GM18520 (cell line): ENCODE measurements at regions not wholly inside any gene's neighbourhood (a gene's known extent, or its start where the extent isn't known, plus 50 kb on each side); places are given as distances from the start of the nearest gene placed in this dataset.

Experiments
- ATAC-seq: cut with Tn5 transposase; IDR thresholded peaks from one replicate; pipeline ENCODE4 v1.9.1; 2021; ENCODE audit not compliant: unreplicated experiment

- ATAC-seq, result no peak
Observed at GRCh38 chr1:212189352-212189738, 95.9 kb upstream of the PPP2R5A start.

DNA sequence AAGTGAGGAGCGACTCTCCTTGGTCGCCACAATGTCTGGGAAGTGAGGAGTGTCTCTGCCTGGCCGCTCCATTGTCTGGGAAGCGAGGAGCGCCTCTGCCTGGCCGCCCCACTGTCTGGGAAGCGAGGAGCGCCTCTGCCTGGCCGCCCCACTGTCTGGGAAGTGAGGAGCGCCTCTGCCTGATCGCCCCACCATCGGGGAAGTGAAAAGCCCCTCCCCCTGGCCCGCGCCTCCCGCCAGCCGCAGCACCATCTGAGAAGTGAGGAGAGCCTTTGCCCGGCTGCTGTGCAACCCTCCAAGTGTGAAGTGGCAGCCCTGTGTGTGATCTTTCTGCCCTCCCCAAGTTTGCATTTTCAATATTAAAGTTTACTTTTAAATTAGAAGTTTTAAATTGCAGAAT, 95.0 kb upstream of the PPP2R5A start:
- no peak for ATAC-seq

- no peak for ATAC-seq
Observed at GRCh38 chr1:212192261-212192998, 92.8 kb upstream of the PPP2R5A start.

DNA sequence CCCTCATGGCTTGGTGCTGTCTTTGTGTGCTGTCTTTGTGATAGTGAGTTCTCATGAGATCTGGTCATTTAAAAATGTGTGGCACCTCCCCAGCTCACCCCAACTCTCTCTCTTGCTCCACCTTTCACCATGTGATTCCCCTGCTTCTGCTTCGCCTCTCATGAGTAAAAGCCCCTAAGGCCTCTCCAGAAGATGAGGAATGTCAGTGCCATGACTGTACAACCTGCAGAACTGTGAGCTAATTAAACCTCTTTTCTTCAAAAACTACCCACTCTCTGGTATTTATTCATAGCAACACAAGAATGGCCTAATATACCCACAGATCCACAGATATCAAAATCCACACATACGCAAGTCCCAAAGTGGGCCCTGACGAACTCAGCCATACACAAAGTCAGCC, 88.9 kb upstream of the PPP2R5A start:
- no peak for ATAC-seq

DNA sequence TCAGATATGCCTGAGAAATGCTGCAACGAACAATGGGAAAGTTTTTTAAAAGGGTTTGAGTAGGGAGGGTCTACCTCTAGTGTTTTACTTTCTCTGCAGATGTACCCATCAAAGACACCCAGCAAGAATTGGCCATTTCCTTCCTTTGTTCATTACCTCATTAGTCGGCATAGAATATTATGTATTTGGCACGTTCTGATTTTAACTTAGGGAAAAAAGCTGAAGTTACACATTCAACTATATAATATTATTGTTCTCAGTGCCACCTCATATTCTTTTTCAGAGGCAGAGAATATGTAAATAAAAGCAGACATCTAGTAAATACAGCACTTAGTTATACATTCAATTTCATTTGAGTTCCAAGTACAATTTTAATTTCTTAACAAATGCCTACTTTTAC, 83.7 kb upstream of the PPP2R5A start:
- ATAC-seq, result no peak

DNA sequence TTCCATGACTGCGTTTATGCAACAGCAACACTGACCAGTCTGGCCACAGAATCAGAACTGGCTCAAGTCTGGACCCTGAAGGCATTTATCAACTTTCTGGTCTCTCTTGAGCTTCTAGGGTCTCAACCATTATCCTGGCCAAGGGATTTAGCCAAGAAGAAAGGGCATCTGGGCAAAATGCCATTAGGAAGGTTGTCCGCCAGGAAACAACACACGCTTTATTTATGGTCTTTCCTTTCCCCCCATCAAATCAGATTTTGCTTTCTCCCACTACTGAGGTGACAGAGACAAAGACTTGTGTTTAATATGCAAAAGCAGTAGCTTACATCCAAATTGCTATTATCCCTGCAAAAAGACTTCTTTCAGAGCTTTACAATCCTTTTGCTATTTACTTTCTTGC, 81.6 kb upstream of the PPP2R5A start:
- no peak for ATAC-seq

- no peak for ATAC-seq
Observed at GRCh38 chr1:212205006-212205405, 80.2 kb upstream of the PPP2R5A start.

- no peak for ATAC-seq
Observed at GRCh38 chr1:212205843-212206242, 79.4 kb upstream of the PPP2R5A start.

DNA sequence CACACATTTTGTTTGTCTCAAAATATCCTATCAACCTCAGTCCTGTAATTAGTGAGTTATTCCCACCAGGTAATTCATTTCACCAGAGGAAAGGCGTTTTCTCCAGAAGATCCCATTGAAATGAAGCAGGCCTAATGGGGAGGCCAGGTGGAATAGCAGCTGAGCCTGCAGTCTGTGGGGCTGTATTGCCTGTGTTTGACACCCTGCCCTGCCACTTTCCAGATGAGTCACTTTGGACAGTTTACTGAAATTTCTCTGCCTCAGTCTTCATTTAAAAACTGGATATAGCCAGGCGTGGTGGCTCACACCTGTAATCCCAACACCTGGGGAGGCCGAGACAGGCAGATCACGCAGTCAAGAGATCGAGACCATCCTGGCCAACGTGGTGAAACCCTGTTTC, 78.1 kb upstream of the PPP2R5A start:
- no peak for ATAC-seq

GRCh38 chr1:212207822-212208520, 77.2 kb upstream of the PPP2R5A start:
- no peak for ATAC-seq

DNA sequence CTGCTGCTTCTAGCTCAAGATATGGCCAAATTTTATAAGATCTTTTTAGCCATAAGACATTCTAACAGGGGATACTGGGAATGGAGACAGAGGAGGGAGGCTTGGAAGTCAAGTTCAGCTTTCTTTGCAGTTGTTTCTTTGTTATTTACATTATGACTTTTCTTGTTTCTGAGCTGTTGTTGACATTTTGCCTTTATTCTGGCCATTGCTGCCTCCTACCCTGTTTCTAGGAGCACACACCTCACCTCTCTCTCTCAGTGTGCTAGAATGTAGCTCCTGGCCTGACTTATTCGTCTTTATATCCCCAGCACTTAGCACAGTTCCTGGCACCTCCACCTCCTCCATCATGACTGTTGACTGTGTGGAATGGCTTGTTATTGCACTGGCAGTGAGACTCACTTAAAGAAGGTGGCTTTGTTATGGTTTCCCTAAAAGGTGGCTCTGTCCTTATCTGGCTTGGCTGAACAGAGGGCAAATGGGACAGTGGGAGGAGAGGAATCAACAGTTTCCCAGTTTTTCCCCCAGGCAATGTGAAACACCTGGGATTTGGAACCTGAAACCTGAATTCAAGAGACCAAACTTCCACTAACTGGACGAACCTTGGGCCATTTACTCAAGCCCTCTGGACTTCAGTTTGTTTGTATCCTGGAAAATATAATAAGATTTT, 76.1 kb upstream of the PPP2R5A start:
- no peak for ATAC-seq

DNA sequence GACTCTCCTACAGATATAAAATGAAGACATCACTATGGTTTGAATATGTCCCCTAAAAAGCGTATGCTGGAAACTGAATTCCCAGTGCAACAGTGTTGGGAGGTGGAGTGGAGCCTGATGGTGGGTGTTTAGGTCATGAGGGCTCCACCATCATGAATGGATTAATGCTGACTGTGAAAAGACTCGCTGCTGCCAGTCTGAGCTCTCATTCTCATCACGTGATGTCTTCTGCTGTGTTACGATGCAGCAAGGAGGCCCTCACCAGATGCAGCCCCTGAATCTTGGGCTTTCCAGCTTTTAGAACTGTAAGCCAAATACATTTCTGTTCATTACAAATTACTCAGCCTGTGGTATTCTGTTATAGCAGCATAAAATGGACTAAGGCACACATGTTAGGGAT, 73.8 kb upstream of the PPP2R5A start:
- no peak for ATAC-seq

- no peak for ATAC-seq
Observed at GRCh38 chr1:212212343-212212742, 72.9 kb upstream of the PPP2R5A start.

GRCh38 chr1:212212906-212213305, 72.3 kb upstream of the PPP2R5A start:
- ATAC-seq, result no peak

GRCh38 chr1:212213784-212214183, 71.4 kb upstream of the PPP2R5A start:
- no peak for ATAC-seq

DNA sequence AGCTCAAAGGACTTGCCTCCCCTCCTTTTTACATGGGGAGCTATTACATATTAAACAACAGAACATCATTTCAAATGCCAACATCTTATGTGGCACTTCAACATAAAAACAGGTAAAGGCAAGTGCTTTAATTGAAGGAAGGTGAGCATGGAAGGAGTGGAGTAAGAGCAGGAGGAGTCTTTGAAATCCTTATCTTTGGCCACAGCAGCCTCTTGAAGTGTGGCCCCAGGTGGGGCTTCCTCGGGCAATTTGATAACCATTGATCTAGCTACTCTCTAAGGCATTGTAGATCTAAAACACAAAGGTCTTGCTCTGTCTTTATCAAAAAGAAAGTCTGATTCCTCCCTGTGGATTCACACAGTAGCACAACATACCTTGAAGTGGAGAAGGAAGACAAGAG, 70.9 kb upstream of the PPP2R5A start:
- ATAC-seq, result no peak

- ATAC-seq, result no peak
Observed at GRCh38 chr1:212215910-212216309, 69.3 kb upstream of the PPP2R5A start.

DNA sequence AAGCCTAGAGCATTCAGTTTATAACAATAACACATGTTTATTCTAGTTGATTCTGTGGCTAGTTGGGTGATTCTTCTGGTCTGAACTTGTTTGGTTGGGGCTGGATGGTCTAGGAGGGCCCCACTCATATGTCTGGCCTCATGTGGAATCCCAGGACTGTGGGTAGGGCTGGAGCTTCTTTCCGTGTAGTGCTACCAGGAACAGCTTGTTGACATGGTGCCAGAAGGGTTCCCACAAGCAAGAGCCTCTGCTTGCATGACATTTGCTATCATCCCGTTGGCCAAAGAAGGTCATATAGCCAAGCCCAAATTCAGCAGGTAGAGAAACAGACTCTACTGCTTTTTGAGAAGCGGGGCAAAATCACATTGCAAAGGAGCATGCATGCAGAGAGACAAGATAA, 67.6 kb upstream of the PPP2R5A start:
- ATAC-seq, result no peak

GRCh38 chr1:212218065-212218464, 67.1 kb upstream of the PPP2R5A start:
- no peak for ATAC-seq

DNA sequence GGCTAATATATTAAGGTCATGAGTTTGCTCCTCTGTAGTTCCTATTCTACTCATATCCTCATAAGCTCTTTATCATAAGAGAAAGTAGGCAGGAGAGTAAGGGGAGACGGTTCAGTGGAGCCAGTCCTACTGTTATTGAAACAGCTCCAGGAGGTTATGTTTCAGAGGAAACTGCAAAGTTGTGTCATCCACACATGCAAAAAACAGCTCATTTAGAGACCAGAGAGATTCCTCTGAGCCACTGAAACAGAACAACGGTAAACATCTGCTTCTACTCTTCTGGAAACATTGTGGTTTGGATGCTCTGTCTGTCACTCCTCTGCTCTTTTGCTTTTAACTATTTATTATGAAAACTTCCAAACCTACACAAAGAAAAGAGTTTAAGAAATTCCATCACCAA, 66.3 kb upstream of the PPP2R5A start:
- ATAC-seq, result peak; percentile 55

GRCh38 chr1:212219679-212220463, 65.3 kb upstream of the PPP2R5A start:
- no peak for ATAC-seq
